ENCODE measurements at regions not wholly inside any gene's neighbourhood (a gene's known extent, or its start where the extent isn't known, plus 50 kb on each side); places are given as distances from the start of the nearest gene placed in this dataset.

- no peak for TF ChIP-seq CTCF (IDR thresholded peaks at IDR 0.05; ENCODE audit: low read depth, low read length)
- H3K27me3 ChIP-seq (ENCODE audit: control insufficient read depth, insufficient read depth, low read length) = peaks cover 11% of the 10 kb centered on the region
- H3K27ac ChIP-seq (ENCODE audit: low read depth, low read length) = no peak overlapping the region
- H3K9me3 ChIP-seq (ENCODE audit: control insufficient read depth, insufficient read depth, low read length) = no peaks in the 10 kb centered on the region
- CTCF ChIA-PET = no interaction called here
- POLR2A ChIA-PET = no interaction called here
- H3K4me3 ChIP-seq (ENCODE audit: low read depth, low read length) = no peak overlapping the region
- no peak for DNase-seq (ENCODE audit: low read depth, low spot score)
These were observed 137.2 kb downstream of the JCAD start for GRCh38 chr10:29922226-29922625.

- peaks cover 11% of the 10 kb centered on the region for H3K27me3 ChIP-seq (ENCODE audit: control insufficient read depth, insufficient read depth, low read length)
- POLR2A ChIA-PET = no interaction called here
These were observed 138.3 kb downstream of the JCAD start for GRCh38 chr10:29921071-29921446.

GRCh38 chr10:29920408-29921070 is 138.8 kb downstream of the JCAD start:
- H3K4me3 ChIP-seq (ENCODE audit: low read depth, low read length) = no peak overlapping the region
- H3K27ac ChIP-seq (ENCODE audit: low read depth, low read length) = no peak overlapping the region
- no peak for TF ChIP-seq CTCF (IDR thresholded peaks at IDR 0.05; ENCODE audit: low read depth, low read length)
- H3K9me3 ChIP-seq (ENCODE audit: control insufficient read depth, insufficient read depth, low read length) = no peaks in the 10 kb centered on the region
- peaks cover 11% of the 10 kb centered on the region for H3K27me3 ChIP-seq (ENCODE audit: control insufficient read depth, insufficient read depth, low read length)
- DNase-seq (ENCODE audit: low read depth, low spot score) = no peak
- POLR2A ChIA-PET = no interaction called here
- CTCF ChIA-PET = no interaction called here

More at GRCh38 chr10:29921071-29921446, 138.3 kb downstream of the JCAD start:
- no peaks in the 10 kb centered on the region for H3K9me3 ChIP-seq (ENCODE audit: control insufficient read depth, insufficient read depth, low read length)
- CTCF ChIA-PET = no interaction called here
- no peak for DNase-seq (ENCODE audit: low read depth, low spot score)
- H3K27ac ChIP-seq (ENCODE audit: low read depth, low read length) = no peak overlapping the region
- no peak overlapping the region for H3K4me3 ChIP-seq (ENCODE audit: low read depth, low read length)
- no peak for TF ChIP-seq CTCF (IDR thresholded peaks at IDR 0.05; ENCODE audit: low read depth, low read length)

GRCh38 chr10:29918623-29919400 is 140.6 kb downstream of the JCAD start:
- Histone ChIP-seq H3K9me3 (ENCODE audit: control insufficient read depth, insufficient read depth, low read length) (no peaks in the 10 kb centered on the region), H3K27ac (ENCODE audit: low read depth, low read length) (no peak overlapping the region), H3K4me3 (ENCODE audit: low read depth, low read length) (no peak overlapping the region), H3K27me3 (ENCODE audit: control insufficient read depth, insufficient read depth, low read length) (peaks cover 11% of the 10 kb centered on the region)
- no peak for TF ChIP-seq CTCF (IDR thresholded peaks at IDR 0.05; ENCODE audit: low read depth, low read length)
- DNase-seq (ENCODE audit: low read depth, low spot score) = no peak
- POLR2A ChIA-PET = no interaction called here
- CTCF ChIA-PET = no interaction called here

- DNase-seq (ENCODE audit: low read depth, low spot score) = no peak
- CTCF ChIA-PET = no interaction called here
These were observed 142.1 kb downstream of the JCAD start for GRCh38 chr10:29917311-29917710.

More at GRCh38 chr10:29917311-29917710, 142.1 kb downstream of the JCAD start:
- H3K4me3 ChIP-seq (ENCODE audit: low read depth, low read length) = no peak overlapping the region
- peaks cover 11% of the 10 kb centered on the region for H3K27me3 ChIP-seq (ENCODE audit: control insufficient read depth, insufficient read depth, low read length)
- POLR2A ChIA-PET = no interaction called here
- H3K27ac ChIP-seq (ENCODE audit: low read depth, low read length) = no peak overlapping the region
- TF ChIP-seq CTCF (IDR thresholded peaks at IDR 0.05; ENCODE audit: low read depth, low read length) = no peak
- no peaks in the 10 kb centered on the region for H3K9me3 ChIP-seq (ENCODE audit: control insufficient read depth, insufficient read depth, low read length)
